ENCODE measurements at regions not wholly inside any gene's neighbourhood (a gene's known extent, or its start where the extent isn't known, plus 50 kb on each side); places are given as distances from the start of the nearest gene placed in this dataset.

DNA sequence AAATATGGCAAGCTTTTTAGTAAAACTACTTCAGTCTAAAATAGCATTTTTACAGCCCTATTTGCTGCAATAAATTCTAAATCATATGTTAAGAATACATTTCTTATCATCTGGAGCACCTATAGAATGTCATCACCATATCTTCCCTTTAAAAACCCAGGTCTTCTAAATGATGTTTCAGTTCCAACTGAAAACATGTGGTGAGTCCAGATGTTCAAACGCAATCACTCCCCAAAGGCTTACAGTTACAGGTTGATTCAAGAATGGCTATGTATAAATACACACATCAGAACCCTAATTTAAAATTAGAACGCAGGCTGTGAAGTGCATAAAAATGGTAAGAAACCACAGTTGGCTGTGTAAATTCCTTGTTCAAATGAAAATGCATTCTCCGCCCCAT, 796.3 kb downstream of the MAT2B start:
- ChIA-PET CTCF (interaction anchor here (2.0 kb wide), 1 partner anchor 11 kb away, joined by 4 read pairs; no protein-coding TSS in a partner anchor), POLR2A (no interaction called here)
- no peak for DNase-seq (ENCODE audit: extremely low spot score)
- TF ChIP-seq, protein P1, sequence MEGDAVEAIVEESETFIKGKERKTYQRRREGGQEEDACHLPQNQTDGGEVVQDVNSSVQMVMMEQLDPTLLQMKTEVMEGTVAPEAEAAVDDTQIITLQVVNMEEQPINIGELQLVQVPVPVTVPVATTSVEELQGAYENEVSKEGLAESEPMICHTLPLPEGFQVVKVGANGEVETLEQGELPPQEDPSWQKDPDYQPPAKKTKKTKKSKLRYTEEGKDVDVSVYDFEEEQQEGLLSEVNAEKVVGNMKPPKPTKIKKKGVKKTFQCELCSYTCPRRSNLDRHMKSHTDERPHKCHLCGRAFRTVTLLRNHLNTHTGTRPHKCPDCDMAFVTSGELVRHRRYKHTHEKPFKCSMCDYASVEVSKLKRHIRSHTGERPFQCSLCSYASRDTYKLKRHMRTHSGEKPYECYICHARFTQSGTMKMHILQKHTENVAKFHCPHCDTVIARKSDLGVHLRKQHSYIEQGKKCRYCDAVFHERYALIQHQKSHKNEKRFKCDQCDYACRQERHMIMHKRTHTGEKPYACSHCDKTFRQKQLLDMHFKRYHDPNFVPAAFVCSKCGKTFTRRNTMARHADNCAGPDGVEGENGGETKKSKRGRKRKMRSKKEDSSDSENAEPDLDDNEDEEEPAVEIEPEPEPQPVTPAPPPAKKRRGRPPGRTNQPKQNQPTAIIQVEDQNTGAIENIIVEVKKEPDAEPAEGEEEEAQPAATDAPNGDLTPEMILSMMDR (IDR thresholded peaks at IDR 0.05; ENCODE audit: control extremely low read depth, extremely low read depth, low read depth, missing control alignments), result no peak

DNA sequence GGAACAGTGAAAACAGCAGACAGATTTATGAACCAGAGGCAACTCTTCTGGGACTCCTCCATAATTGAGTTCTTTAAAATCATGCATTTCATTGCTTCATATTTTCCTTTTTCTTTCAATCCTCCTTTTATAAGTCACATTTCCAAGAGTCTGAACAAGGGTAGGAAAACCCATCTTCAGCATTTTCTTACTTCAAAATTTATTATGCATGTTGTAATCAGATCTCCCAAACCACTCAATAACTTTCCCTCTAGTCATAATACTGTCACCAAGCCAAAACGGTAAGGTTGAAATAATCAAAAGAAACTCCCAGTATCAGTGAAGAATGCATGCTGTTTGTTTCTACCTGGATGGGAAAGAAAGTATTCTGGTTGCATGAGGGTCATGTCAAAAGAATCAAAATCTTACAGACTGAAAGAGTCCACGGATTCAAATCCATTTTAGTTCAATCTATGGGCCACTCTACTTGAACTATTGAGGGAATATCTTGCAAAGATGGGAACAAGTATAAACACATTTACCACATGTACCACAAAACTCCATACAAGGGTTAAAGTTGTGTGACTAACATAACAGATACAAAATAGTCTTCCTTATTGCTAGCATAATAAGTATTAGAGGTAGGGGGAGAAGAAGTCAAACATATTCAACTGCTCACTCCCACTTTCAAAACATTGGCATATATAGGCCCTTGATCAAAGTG, 797.3 kb downstream of the MAT2B start:
- TF ChIP-seq, protein P1 (IDR thresholded peaks at IDR 0.05; ENCODE audit: control extremely low read depth, extremely low read depth, low read depth, missing control alignments), result no peak
- POLR2A ChIA-PET, result no interaction called here
- CTCF ChIA-PET, result no interaction called here
- no peak for DNase-seq (ENCODE audit: extremely low spot score)

DNA sequence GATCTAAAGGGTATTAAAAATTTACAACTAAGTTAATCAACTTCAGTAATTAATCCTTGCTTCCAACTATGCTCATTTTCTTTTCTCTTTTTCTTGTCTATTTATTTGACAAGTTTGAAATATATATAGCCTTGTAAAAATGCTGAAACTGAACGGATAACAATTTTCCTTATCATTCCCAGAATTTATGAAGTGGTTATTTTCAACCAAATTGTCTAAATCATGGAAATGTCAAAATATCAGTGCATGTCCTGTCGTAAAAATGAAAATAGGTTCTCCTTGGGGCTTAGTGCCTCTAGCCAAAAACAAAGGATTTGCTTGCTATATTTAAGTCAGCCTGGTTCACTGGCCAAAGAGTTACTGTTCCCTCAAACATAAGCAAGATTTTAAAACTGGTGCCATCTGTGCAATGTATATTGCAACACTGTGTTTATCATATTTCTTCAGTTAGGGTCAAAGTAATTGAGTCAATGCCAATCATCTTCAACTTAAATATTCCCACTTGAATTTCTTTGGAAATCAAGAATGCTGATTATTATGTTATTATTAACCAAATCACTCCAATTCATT, 798.3 kb downstream of the MAT2B start:
- TF ChIP-seq, protein P1 (IDR thresholded peaks at IDR 0.05; ENCODE audit: control extremely low read depth, extremely low read depth, low read depth, missing control alignments), result no peak
- ChIA-PET POLR2A (no interaction called here), CTCF (no interaction called here)
- DNase-seq (ENCODE audit: extremely low spot score), result no peak

DNA sequence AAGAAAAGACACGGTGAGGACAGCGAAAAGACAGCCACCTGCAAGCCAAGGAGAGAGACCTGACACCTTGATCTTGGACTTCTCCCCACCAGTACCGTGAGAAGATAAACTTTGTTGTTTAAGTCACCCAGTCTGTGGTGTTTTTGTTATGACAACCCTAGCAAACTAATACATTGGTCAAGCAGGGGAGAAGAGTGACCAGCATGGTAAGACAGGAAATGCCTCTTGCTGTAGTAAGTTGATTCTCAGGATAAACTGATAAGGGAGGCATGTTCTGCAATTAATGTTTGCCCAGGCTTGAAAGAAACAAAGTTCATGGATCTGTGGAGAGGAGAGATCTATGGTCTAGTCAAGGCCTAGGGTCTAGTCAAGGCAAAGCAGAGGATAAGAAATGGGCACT, 801.2 kb downstream of the MAT2B start:
- TF ChIP-seq, protein P1 (IDR thresholded peaks at IDR 0.05; ENCODE audit: control extremely low read depth, extremely low read depth, low read depth, missing control alignments), result no peak
- POLR2A ChIA-PET, result no interaction called here
- CTCF ChIA-PET, result no interaction called here
- DNase-seq (ENCODE audit: extremely low spot score), result no peak

DNA sequence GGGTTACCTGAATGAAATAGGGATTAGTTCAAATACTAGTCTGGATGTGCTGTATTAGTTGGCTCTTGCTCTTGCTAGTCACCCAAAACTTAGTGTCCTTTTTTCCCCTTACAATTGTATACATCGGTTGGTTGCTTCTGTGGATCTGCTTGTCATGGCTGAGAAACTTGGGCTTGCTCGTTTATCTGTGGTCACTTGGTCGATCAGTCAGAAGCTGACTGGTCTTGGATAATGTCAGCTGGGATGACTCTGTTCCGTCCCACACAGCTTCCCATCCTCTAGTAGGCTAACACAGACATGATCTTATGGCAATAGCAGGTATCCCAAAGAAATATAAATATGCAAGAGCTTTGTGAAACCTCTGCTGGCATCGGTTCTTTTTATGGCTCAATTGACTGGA, 807.4 kb downstream of the MAT2B start:
- POLR2A ChIA-PET, result no interaction called here
- DNase-seq (ENCODE audit: extremely low spot score), result no peak
- CTCF ChIA-PET, result interaction anchor here (1.1 to 1.8 kb wide), 2 partner anchors 12 to 18 kb away, joined by 3 to 4 read pairs; no protein-coding TSS in a partner anchor
- TF ChIP-seq, protein P1 (IDR thresholded peaks at IDR 0.05; ENCODE audit: control extremely low read depth, extremely low read depth, low read depth, missing control alignments), result no peak

DNA sequence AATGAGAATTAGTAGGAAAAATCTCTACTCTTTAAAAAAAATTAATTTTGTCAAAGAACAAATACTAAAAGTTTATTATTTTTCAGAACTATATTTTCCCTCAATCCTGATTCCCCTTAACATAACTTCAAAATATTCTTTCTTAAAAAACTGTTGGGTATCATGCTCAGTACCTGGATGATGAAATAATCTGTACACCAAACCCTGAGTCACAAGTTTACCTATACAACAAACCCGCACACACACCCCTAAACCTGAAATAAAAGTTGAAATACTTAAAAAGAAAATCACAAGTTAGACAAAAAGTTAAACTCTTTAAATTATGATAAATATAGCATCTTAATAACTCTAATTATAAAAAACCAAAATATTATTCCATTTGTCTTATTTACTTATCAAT, 812.3 kb downstream of the MAT2B start:
- TF ChIP-seq, protein P1 (IDR thresholded peaks at IDR 0.05; ENCODE audit: control extremely low read depth, extremely low read depth, low read depth, missing control alignments), result no peak
- POLR2A ChIA-PET, result no interaction called here
- no peak for DNase-seq (ENCODE audit: extremely low spot score)
- CTCF ChIA-PET, result no interaction called here

All from GM10248 (cell line).